ENCODE measurements at regions not wholly inside any gene's neighbourhood (a gene's known extent, or its start where the extent isn't known, plus 50 kb on each side); places are given as distances from the start of the nearest gene placed in this dataset.

DNA sequence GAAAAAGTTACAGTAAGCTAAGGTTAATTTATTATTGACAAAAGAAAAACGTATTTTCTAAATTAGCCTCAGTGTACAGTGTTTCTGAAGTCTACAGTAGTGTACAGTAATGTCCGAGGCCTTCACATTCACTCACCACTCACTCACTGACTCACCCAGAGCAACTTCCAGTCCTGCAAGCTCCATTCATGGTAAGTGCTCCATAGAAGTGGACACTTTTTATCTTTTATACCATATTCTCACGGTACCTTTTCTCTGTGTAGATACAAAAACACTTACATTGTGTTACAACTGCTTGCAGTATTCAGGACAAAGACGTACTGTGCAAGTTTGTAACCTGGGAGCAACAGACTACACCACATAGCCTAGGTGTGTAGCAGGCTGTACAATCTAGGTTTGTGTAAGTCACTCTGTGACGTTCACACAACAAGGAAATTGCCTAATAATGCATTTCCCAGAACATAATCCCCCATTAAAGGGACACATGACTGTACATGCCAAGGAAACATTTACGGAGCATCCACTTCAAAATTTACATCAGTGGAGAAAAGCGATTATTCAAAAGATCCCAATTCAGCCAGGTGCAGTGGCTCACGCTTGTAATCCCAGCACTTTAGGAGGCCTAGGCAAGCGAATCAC lies 133.4 kb downstream of the BANF2 start:
- TF ChIP-seq POLR2AphosphoS5 (IDR thresholded peaks at IDR 0.05) (no peak), EP300 (IDR thresholded peaks at IDR 0.05) (no peak), POLR2A (IDR thresholded peaks at IDR 0.05) (no peak)
- TF ChIP-seq, protein P1, sequence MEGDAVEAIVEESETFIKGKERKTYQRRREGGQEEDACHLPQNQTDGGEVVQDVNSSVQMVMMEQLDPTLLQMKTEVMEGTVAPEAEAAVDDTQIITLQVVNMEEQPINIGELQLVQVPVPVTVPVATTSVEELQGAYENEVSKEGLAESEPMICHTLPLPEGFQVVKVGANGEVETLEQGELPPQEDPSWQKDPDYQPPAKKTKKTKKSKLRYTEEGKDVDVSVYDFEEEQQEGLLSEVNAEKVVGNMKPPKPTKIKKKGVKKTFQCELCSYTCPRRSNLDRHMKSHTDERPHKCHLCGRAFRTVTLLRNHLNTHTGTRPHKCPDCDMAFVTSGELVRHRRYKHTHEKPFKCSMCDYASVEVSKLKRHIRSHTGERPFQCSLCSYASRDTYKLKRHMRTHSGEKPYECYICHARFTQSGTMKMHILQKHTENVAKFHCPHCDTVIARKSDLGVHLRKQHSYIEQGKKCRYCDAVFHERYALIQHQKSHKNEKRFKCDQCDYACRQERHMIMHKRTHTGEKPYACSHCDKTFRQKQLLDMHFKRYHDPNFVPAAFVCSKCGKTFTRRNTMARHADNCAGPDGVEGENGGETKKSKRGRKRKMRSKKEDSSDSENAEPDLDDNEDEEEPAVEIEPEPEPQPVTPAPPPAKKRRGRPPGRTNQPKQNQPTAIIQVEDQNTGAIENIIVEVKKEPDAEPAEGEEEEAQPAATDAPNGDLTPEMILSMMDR (IDR thresholded peaks at IDR 0.05) = no peak
